ENCODE measurements at regions not wholly inside any gene's neighbourhood (a gene's known extent, or its start where the extent isn't known, plus 50 kb on each side); places are given as distances from the start of the nearest gene placed in this dataset.
"Not testable (repeated sequence)": the region's sequence is repeated elsewhere in the genome, so short reads cannot be mapped to it uniquely, and the experiment has no call there.

- DNase-seq = no peak
Observed at GRCh38 chr4:18185491-18185890, 163.9 kb upstream of the LCORL start.

- DNase-seq = no peak
Observed at GRCh38 chr4:18180892-18181291, 159.3 kb upstream of the LCORL start.

- DNase-seq = no peak
Observed at GRCh38 chr4:18180122-18180521, 158.6 kb upstream of the LCORL start.

DNA sequence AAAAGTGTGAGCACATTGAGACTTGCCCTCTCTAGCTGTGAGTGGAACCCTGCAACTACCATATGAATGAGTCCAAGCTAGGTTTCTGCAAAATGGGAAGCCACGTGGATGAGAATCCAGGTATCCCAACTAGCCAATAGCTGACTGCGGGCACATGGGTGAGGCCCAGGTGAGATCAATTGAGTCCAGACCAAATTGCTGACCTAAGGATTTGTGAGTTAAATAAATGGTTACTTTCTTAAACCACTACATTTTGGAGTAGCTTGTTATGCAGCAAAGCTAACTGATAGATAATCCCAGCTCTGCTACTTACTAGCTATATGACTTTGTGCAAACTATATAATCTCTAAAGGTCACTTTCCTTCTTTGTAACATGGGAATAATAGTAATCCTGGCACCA is 150.3 kb upstream of the LCORL start:
- no peak for DNase-seq

DNA sequence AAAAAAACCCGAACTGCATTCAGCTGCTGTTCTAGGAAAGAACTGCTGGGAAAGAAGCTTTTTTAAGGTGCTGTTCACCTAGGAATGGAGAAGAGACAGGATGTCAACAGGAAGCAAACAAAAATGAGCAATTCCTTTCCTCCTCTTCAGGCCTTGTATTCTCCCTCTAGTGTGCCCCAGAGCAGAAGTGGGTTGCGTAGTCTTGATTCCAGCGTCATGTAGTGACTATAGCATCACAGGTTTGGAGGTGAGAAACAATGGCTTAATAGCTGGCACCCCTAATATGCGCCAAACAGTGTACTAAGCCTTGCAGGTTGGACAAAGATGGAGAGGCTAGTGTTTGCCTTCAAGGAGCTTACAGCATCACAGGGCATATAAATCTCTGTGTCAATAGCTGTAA is 146.3 kb upstream of the LCORL start:
- no peak for DNase-seq

- no peak for DNase-seq
Observed at GRCh38 chr4:18166925-18167324, 145.4 kb upstream of the LCORL start.

DNA sequence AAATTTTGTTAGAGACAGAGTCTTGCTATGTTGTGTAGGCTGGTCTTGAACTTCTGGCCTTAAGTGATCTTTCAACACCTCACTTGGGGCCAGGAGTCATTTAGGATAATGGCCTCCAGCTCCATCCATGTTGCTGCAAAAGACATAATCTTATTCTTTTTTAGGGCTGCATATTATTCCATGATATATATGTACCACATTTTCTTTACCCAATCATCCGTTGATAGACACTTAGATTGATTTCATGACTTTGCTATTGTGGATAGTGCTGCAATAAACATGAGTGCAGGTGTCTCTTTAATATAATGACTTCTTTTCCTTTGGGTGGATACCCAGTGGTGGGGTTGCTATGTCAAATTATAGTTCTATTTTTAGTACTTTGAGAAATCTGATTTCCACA is 140.9 kb upstream of the LCORL start:
- no peak for DNase-seq

DNA sequence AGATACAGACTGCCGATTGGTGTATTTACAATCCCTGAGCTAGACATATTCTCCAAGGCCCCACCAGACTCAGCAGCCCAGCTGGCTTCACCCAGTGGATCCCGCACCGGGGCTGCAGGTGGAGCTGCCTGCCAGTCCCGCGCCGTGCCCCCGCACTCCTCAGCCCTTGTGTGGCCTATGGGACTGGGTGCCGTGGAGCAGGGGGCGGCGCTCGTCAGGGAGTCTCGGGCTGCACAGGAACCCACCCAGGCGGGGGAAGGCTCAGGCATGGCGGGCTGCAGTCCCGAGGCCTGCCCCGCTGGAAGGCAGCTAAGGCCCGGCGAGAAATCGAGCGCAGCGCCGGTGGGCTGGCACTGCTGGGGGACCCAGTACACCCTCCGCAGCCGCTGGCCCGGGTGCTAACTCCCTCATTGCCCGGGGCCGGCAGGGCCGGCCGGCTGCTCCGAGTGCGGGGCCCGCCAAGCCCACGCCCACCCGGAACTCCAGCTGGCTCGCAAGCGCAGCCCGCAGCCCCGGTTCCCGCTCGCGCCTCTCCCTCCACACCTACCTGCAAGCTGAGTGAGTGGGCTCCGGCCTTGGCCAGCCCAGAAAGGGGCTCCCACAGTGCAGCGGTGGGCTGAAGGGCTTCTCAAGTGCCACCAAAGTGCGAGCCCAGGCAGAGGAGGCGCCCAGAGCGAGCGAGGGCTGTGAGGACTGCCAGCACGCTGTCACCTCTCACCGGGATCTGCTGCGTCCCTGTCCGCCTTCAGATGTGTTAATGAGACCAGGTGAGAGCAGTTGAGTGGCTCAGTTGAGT is 137.8 kb upstream of the LCORL start:
- DNase-seq = not testable (repeated sequence)

- no peak for DNase-seq
Observed at GRCh38 chr4:18155067-18156041, 133.8 kb upstream of the LCORL start.

GRCh38 chr4:18138076-18138665 is 116.6 kb upstream of the LCORL start:
- DNase-seq = no peak

GRCh38 chr4:18134111-18134510 is 112.6 kb upstream of the LCORL start:
- no peak for DNase-seq

DNA sequence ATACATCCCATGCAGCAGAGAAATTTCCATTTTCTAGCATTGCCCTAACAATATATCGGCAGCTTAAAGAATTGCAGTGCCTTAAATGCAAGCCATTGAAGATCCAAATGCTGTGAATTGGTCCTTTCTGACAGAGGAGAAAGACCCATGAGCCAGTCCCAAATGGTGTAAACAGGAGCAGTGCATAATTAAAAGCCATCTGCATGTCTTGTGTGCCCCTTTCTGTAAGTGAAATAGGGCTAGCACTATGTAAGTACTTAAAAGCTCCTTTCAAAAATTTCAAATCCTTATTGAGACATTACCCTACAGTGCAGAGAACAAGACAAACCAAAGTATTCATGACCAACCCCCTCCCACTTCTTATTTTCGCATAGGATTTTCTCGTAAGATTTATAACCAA is 108.7 kb upstream of the LCORL start:
- DNase-seq = no peak

GRCh38 chr4:18128241-18128640 is 106.7 kb upstream of the LCORL start:
- no peak for DNase-seq

DNA sequence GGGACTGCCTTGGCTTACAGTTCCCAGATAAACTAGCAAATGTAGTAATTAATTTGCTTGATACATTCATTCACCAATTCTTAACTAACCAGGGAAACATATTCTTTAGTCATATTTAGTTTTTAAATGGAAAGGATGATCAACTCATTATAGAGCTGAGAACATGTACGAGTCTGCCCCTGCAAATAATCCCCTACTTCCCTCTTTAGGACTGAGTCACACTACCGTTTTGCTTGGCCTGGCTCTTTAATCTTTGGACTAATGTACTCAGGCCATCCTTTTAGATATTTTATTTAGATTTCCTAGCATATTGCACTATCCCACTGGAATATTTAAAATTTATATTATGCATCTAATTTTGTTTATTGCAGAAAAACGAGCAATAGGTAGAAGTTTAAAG is 105.5 kb upstream of the LCORL start:
- no peak for DNase-seq

GRCh38 chr4:18113710-18114331 is 92.3 kb upstream of the LCORL start:
- DNase-seq = no peak

DNA sequence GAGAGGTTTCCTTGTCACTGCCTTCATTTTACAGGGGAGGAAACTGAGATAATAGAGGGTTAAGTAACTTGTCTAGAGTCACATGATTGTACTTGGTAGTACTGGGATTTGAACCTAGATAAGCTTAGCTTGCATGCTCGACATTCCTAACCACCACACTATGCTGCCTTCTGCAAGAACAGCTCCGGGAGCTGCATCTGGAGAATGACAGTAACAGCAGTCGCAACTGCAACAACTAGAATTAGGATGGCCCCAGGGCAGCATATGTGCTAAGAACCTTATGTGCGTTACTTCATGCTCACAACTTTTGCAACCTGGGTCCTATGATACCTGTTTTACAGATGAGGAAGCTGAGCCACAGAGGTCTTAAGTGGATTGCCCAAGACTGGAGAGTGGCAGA is 89.5 kb upstream of the LCORL start:
- no peak for DNase-seq

GRCh38 chr4:18110099-18110498 is 88.5 kb upstream of the LCORL start:
- DNase-seq = no peak

DNA sequence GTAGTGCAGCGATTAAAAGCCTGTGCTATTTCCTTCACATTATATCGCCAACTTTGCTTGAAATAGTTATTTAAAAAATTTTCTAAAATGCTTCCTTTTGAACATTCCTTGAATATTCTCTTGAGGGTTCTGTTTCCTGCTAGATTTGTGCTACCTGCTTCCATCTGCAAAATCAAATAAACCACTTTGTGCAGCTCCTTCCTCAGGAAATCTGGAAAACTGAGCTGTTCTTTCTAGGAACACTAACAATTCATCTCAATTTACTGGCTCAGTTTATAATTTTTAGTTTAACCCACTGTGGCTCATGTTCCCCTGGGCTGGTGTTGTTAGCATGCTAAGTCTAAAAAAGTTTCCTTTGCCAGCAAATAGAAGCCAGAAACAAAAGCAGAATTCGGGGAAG is 88.1 kb upstream of the LCORL start:
- no peak for DNase-seq

- DNase-seq = not testable (repeated sequence)
Observed at GRCh38 chr4:18107848-18108528, 86.4 kb upstream of the LCORL start.

- DNase-seq = no peak
Observed at GRCh38 chr4:18106620-18107019, 85.1 kb upstream of the LCORL start.

GRCh38 chr4:18105030-18106011 is 83.8 kb upstream of the LCORL start:
- DNase-seq = no peak

Data from DMS79 treated with DMSO at 0.1 percent for 48 hours (cell line).